IMR-90 (cell line): ENCODE measurements at regions not wholly inside any gene's neighbourhood (a gene's known extent, or its start where the extent isn't known, plus 50 kb on each side); places are given as distances from the start of the nearest gene placed in this dataset.

Source experiments
- ATAC-seq: fragments of 200-7000 bp; cut with Tn5 transposase; 2 replicates; pipeline ENCODE4 v1.9.1; 2020; ENCODE audit warnings: low read depth, mild to moderate bottlenecking, moderate library complexity
- BruUV-seq: library from RNA; stranded (reverse); fragments of 400-500 nt; replicated peaks from 2 replicates; lab custom pipeline; 2021; lab: Mats Ljungman, UMichigan
- CTCF ChIA-PET: fragments of 300-600 bp; formaldehyde crosslinking; extraction: SDS; loops from one replicate; lab custom pipeline; 2021; ENCODE audit warnings: antibody characterized with exemption; lab: Yijun Ruan, JAX
- POLR2A ChIA-PET: fragments of 300-600 bp; sonication (Branson Sonifier 250); formaldehyde crosslinking; loops from one replicate; lab custom pipeline; 2022; ENCODE audit warnings: antibody characterized with exemption; ENCODE audit not compliant: unreplicated experiment; lab: Charles Lee
- DNase-seq: peaks from one replicate; pipeline ENCODE4 v3.0.0; 2013
- H2AFZ ChIP-seq: replicated peaks from 2 replicates; pipeline ENCODE3; 2013; ENCODE audit warnings: low read length, mild to moderate bottlenecking; ENCODE audit not compliant: poor library complexity
- H2AK5ac ChIP-seq: 2 replicates; pipeline ENCODE4 v1.6.1; 2013; ENCODE audit warnings: low read depth, low read length, inconsistent platforms
- H2AK9ac ChIP-seq: replicated peaks from 2 replicates; pipeline ENCODE3; 2013; ENCODE audit warnings: mild to moderate bottlenecking, low read depth, low read length, moderate library complexity; ENCODE audit not compliant: poor library complexity
- H2BK120ac ChIP-seq: 2 replicates; pipeline ENCODE4 v1.6.1; 2013; ENCODE audit warnings: low read depth, low read length, inconsistent platforms
- H2BK15ac ChIP-seq: 3 replicates; pipeline ENCODE4 v1.6.1; 2013; ENCODE audit warnings: low read depth, low read length, inconsistent platforms
- H2BK20ac ChIP-seq: 2 replicates; pipeline ENCODE4 v1.6.1; 2013; ENCODE audit warnings: low read depth, mild to moderate bottlenecking, inconsistent platforms, low read length, moderate library complexity
- H2BK5ac ChIP-seq: 2 replicates; pipeline ENCODE4 v1.6.1; 2013; ENCODE audit warnings: mild to moderate bottlenecking, low read depth, low read length, inconsistent platforms; ENCODE audit not compliant: poor library complexity, severe bottlenecking
- H3K14ac ChIP-seq: replicated peaks from 2 replicates; pipeline ENCODE4 v1.6.1; 2013; ENCODE audit warnings: low read depth, low read length, inconsistent platforms
- H3K18ac ChIP-seq: 2 replicates; pipeline ENCODE4 v1.6.1; 2013; ENCODE audit warnings: low read depth, low read length, control low read depth
- H3K23ac ChIP-seq: 2 replicates; pipeline ENCODE4 v1.6.1; 2013; ENCODE audit warnings: low read depth, low read length, inconsistent platforms
- H3K27ac ChIP-seq: 2 replicates; pipeline ENCODE4 v1.5.1; 2013; ENCODE audit warnings: mild to moderate bottlenecking, control low read depth, low read length; ENCODE audit not compliant: insufficient read depth
- H3K27me3 ChIP-seq: 2 replicates; pipeline ENCODE4 v1.6.1; 2013; ENCODE audit warnings: low read length; ENCODE audit not compliant: control insufficient read depth, insufficient read depth
- H3K36me3 ChIP-seq: 2 replicates; pipeline ENCODE4 v1.6.1; 2013; ENCODE audit warnings: low read length, mixed read lengths; ENCODE audit not compliant: control insufficient read depth, insufficient read depth
- H3K4ac ChIP-seq: 2 replicates; pipeline ENCODE4 v1.6.1; 2013; ENCODE audit warnings: low read depth, low read length, inconsistent platforms
- H3K4me1 ChIP-seq: 2 replicates; pipeline ENCODE4 v1.6.1; 2013; ENCODE audit warnings: low read length, mixed read lengths; ENCODE audit not compliant: control insufficient read depth, insufficient read depth
- H3K4me2 ChIP-seq: 2 replicates; pipeline ENCODE4 v1.6.1; 2013; ENCODE audit warnings: low read depth, mild to moderate bottlenecking, control low read depth, low read length, moderate library complexity
- H3K4me3 ChIP-seq: 2 replicates; pipeline ENCODE4 v1.5.1; 2013; ENCODE audit warnings: low read depth, mild to moderate bottlenecking, control low read depth, low read length, moderate library complexity; ENCODE audit not compliant: insufficient read depth
- H3K56ac ChIP-seq: 2 replicates; pipeline ENCODE4 v1.6.1; 2013; ENCODE audit warnings: low read length, inconsistent platforms; ENCODE audit not compliant: insufficient read depth; ENCODE audit errors: extremely low read depth
- H3K79me1 ChIP-seq, 2 experiments: 2 replicates each; pipeline ENCODE4 v1.6.1; 2013; ENCODE audit warnings: low read length in 2 of 2, inconsistent platforms in 1 of 2, low read depth in 1 of 2
- H3K9ac ChIP-seq: 2 replicates; pipeline ENCODE4 v1.6.1; 2013; ENCODE audit warnings: low read depth, low read length, control low read depth
- H3K9me1 ChIP-seq: 2 replicates; pipeline ENCODE4 v1.6.1; 2013; ENCODE audit warnings: low read length, inconsistent platforms; ENCODE audit not compliant: insufficient read depth
- H3K9me3 ChIP-seq: 2 replicates; pipeline ENCODE4 v1.6.1; 2013; ENCODE audit warnings: low read length; ENCODE audit not compliant: control insufficient read depth, insufficient read depth
- H4K20me1 ChIP-seq: 2 replicates; pipeline ENCODE4 v1.6.1; 2013; ENCODE audit warnings: low read length, inconsistent platforms; ENCODE audit not compliant: insufficient read depth
- H4K5ac ChIP-seq: 2 replicates; pipeline ENCODE4 v1.6.1; 2013; ENCODE audit warnings: mild to moderate bottlenecking, low read depth, low read length, control low read depth
- H4K8ac ChIP-seq, 2 experiments: 2 replicates each; pipeline ENCODE4 v1.6.1; 2013; ENCODE audit warnings: low read depth in 2 of 2, low read length in 2 of 2, control low read depth in 1 of 2, inconsistent platforms in 1 of 2
- H4K91ac ChIP-seq: 2 replicates; pipeline ENCODE4 v1.6.1; 2013; ENCODE audit warnings: low read depth, low read length, inconsistent platforms; ENCODE audit not compliant: insufficient read depth
- NFE2L2 ChIP-seq: fragments of 150-350 bp; IDR thresholded peaks from 2 replicates; pipeline ENCODE4 v1.6.1; 2016; ENCODE audit warnings: low read depth, mild to moderate bottlenecking, low read length
- RFX5 ChIP-seq: IDR thresholded peaks from 2 replicates; pipeline ENCODE4 v1.8.0; 2012; ENCODE audit warnings: low read depth, mild to moderate bottlenecking, low read length, moderate library complexity
- SMC3 ChIP-seq: fragments of 150-350 bp; IDR thresholded peaks from 2 replicates; pipeline ENCODE4 v1.6.1; 2016; ENCODE audit warnings: low read depth, mild to moderate bottlenecking, antibody characterized with exemption, low read length, moderate library complexity
- WGBS, 2 experiments: methylation state at CpG; one replicate each; pipeline versions ENCODE4 v1.1.5 to v1.1.7; 2013; ENCODE audit warnings: missing lambda C conversion rate in 2 of 2; ENCODE audit not compliant: insufficient read length in 1 of 2; ENCODE audit errors: extremely low coverage in 2 of 2; 5-methylcytosine and 5-hydroxymethylcytosine counted together
- dilution Hi-C: fragments of 300-500 bp; cut with HindIII; formaldehyde crosslinking; loops from one replicate; pipeline ENCODE4 v1.14.3; 2018; ENCODE audit warnings: low sequenced_read_pairs; ENCODE audit not compliant: unreplicated experiment
- in situ Hi-C: fragments of 300-500 bp; cut with MboI; formaldehyde crosslinking; loops from 3 replicates; pipeline ENCODE4 v1.14.3; 2019; ENCODE audit warnings: low sequenced_read_pairs, inconsistent platforms, mixed read lengths
- intact Hi-C: fragments of 100-400 bp; cut with micrococcal nuclease; formaldehyde crosslinking; loops from 2 replicates; pipeline ENCODE4 v1.10.0; 2022

DNA sequence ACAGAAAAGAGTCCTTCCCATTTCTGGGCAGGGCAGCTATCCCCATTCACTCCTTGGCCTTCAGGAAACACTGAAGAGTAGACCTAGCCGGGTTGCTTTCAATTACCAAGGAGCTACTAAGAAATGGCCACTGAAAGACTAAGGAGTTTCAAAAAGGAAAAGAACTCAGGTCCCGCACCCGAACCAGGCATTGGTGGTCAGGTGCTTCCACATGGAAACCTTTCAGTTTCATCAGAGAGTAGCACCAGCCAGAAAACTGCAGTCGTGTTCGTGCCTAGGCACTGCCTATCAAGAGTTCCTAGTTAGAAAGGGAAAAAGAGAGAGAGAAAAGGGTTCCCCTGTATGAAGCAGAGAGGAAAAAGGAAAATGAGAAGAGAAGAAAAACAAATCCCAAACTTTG is 237.9 kb downstream of the KLHL4 start:
- H4K20me1 ChIP-seq: no peaks in the 10 kb centered on the region
- H4K5ac ChIP-seq: no peak overlapping the region
- no peak overlapping the region for H3K4ac ChIP-seq
- in situ Hi-C loops (no loop called here), intact Hi-C loops (no loop called here), dilution Hi-C loops (no loop called here)
- no peaks in the 10 kb centered on the region for H3K4me1 ChIP-seq
- CTCF ChIA-PET: no interaction called here
- DNase-seq: no peak
- no peaks in the 10 kb centered on the region for H3K36me3 ChIP-seq
- no peak for TF ChIP-seq RFX5
- no peak for TF ChIP-seq NFE2L2
- TF ChIP-seq SMC3: no peak
- H3K4me3 ChIP-seq: no peak overlapping the region
- H2BK15ac ChIP-seq: no peak overlapping the region
- H3K9me3 ChIP-seq: no peaks in the 10 kb centered on the region
- H3K27ac ChIP-seq: no peak overlapping the region
- H2AFZ ChIP-seq: no peak overlapping the region
- no peak overlapping the region for H2BK20ac ChIP-seq
- no peak overlapping the region for H3K56ac ChIP-seq
- no peak overlapping the region for H2AK5ac ChIP-seq
- no peaks in the 10 kb centered on the region for H3K27me3 ChIP-seq
- no peak overlapping the region for H4K8ac ChIP-seq
- H3K14ac ChIP-seq: no peak overlapping the region
- H2AK9ac ChIP-seq: no peak overlapping the region
- no peaks in the 10 kb centered on the region for H3K79me1 ChIP-seq
- no peak overlapping the region for H3K23ac ChIP-seq
- H3K18ac ChIP-seq: no peak overlapping the region
- POLR2A ChIA-PET: no interaction called here
- no peak overlapping the region for H4K91ac ChIP-seq
- ATAC-seq: no peak
- no peak overlapping the region for H2BK120ac ChIP-seq
- H3K4me2 ChIP-seq: no peak overlapping the region
- no TSS peak for BruUV-seq
- H3K9me1 ChIP-seq: no peaks in the 10 kb centered on the region
- no peak overlapping the region for H3K9ac ChIP-seq
- no peak overlapping the region for H2BK5ac ChIP-seq
- WGBS, 2 experiments: 70% methylated on average over 2 of the region's 5 CpGs; no CpG with 5 or more reads in 1 of the 2 experiments
